Mucosa of stomach (tissue), 1 donor: ENCODE measurements at regions not wholly inside any gene's neighbourhood (a gene's known extent, or its start where the extent isn't known, plus 50 kb on each side); places are given as distances from the start of the nearest gene placed in this dataset.

Experiments used
- H3K27me3 ChIP-seq: one replicate; pipeline ENCODE4 v1.7.0; 2013; ENCODE audit warnings: mild to moderate bottlenecking, low read length; ENCODE audit not compliant: control insufficient read depth, insufficient read depth
- H3K36me3 ChIP-seq: one replicate; pipeline ENCODE4 v1.7.0; 2013; ENCODE audit warnings: low read length; ENCODE audit not compliant: control insufficient read depth, insufficient read depth
- H3K4me1 ChIP-seq: one replicate; pipeline ENCODE4 v1.7.0; 2013; ENCODE audit warnings: mild to moderate bottlenecking, low read length; ENCODE audit not compliant: control insufficient read depth, insufficient read depth
- H3K4me3 ChIP-seq: one replicate; pipeline ENCODE4 v1.7.0; 2013; ENCODE audit warnings: low read length
- H3K9ac ChIP-seq: one replicate; pipeline ENCODE4 v1.7.0; 2013; ENCODE audit warnings: mild to moderate bottlenecking, low read length, moderate library complexity
- H3K9me3 ChIP-seq: one replicate; pipeline ENCODE4 v1.7.0; 2013; ENCODE audit warnings: mild to moderate bottlenecking, low read length, moderate library complexity; ENCODE audit not compliant: control insufficient read depth
- donor health status: Pancreatic carcinoma.

DNA sequence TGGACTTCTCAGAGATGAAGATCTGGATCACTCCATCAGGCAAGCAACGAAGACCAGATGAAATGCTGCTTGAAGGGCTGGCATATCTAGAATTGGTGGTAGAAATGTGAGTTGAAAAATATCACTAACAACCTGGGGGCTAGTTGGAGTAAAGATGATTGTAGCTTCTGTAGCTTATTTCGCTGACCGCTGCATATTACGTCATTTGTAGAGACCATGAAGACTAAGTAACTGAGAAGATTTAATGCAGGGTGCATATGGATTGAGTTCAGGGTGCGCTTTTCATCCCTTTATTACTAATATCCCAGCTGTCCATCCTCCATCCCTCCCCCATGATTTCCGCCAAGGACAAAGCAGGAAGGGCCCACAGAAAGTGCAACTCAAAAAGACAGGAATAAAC, 1364.0 kb downstream of the PCDH9 start:
- Histone ChIP-seq H3K4me3 (no peak overlapping the region), H3K4me1 (no peaks in the 10 kb centered on the region), H3K36me3 (no peaks in the 10 kb centered on the region), H3K27me3 (no peaks in the 10 kb centered on the region), H3K9me3 (no peaks in the 10 kb centered on the region), H3K9ac (no peak overlapping the region)

DNA sequence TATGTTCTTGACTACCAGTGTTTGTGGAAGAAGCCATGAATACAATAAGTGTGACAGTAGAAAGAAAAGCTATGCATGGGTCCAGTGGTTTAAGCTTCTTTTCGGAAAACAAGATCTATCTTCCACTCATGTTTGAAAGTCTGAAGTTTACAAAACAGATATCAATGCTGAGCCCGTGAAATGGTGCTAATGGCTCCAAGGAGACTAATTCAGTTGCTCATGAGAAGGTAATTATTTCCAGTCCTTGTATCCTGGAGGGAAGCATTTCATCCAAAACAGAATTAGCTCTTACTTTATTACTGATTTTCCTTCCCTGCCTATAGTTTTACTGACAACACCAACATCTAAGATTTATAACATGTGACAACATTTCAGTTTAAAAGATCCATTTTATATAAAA, 1364.9 kb downstream of the PCDH9 start:
- no peaks in the 10 kb centered on the region for H3K27me3 ChIP-seq

DNA sequence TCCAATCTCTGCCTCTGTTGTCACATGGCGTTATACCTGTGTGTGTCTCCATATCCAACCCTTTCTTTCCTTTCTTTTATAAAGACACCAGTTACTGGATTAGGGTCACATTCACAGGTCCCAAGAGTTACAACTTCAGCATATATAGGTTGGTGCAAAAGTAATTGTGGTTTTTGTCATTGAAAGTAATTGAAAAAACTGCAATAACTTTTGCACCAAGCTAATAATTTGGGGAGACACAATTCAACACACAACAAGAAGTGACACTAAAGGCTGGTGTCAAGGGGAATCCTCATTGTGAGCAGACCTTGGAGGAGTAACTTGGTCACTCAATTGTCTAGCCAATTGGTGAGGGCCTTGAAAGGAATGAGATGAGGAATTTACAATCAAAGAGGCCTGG, 1366.1 kb downstream of the PCDH9 start:
- Histone ChIP-seq H3K27me3 (no peaks in the 10 kb centered on the region), H3K4me1 (no peaks in the 10 kb centered on the region), H3K9ac (no peak overlapping the region), H3K4me3 (no peak overlapping the region), H3K9me3 (no peaks in the 10 kb centered on the region), H3K36me3 (no peaks in the 10 kb centered on the region)

More for the DNA sequence above, 1364.9 kb downstream of the PCDH9 start:
- Histone ChIP-seq H3K9me3 (no peaks in the 10 kb centered on the region), H3K9ac (no peak overlapping the region), H3K36me3 (no peaks in the 10 kb centered on the region), H3K4me1 (no peaks in the 10 kb centered on the region), H3K4me3 (no peak overlapping the region)

DNA sequence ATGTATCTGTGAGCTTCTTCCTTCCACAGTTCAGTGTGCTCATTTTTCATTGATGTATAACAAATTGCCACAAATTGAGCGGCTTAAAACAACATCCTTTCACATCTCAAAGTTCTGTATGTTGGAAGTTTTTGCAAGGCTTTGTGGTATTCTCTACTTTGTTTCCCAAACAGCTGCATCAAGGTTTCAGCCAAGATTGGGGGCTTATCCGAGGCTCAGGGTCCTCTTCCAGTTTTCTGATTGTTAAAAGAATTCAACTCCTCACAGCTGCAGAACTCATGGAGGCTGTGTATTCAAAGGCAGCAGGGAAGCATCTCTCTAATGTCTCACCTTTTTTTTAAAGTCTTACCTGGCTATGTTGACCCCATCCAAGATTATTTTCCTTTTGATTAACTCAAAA, 1369.8 kb downstream of the PCDH9 start:
- Histone ChIP-seq H3K9ac (no peak overlapping the region), H3K27me3 (no peaks in the 10 kb centered on the region), H3K4me1 (no peaks in the 10 kb centered on the region), H3K4me3 (no peak overlapping the region), H3K9me3 (no peaks in the 10 kb centered on the region), H3K36me3 (no peaks in the 10 kb centered on the region)

DNA sequence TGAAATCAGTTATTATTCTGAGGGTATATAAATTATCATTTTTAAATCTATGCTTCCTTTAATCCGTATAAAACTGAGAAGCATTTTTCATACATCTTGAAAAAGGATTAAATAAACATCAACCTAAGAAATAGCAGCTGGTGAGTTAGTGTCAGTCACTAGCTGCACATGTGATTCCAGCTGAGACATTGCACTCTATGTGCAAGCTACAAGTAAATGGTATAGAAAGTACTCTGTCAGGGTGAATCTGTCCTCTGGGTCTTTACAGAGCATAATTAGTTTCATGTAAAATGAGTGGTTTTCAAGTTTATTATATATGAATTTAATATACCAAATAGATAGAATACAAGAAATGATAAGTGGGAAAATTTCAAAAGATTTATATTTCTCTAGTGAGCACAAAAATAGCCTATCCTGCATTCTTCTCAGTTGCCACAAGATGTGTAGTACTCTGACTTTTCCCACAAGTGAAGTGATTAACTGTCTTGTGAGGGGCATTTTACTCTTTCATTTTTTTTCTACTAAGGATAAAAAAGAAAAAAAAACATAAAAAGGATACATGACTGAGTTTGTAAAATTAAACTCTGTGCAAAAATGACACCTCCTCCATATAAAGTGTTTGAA, 1372.1 kb downstream of the PCDH9 start:
- H3K9me3 ChIP-seq: no peaks in the 10 kb centered on the region
- no peaks in the 10 kb centered on the region for H3K36me3 ChIP-seq
- no peak overlapping the region for H3K9ac ChIP-seq
- H3K4me1 ChIP-seq: no peaks in the 10 kb centered on the region
- H3K27me3 ChIP-seq: no peaks in the 10 kb centered on the region
- H3K4me3 ChIP-seq: no peak overlapping the region

DNA sequence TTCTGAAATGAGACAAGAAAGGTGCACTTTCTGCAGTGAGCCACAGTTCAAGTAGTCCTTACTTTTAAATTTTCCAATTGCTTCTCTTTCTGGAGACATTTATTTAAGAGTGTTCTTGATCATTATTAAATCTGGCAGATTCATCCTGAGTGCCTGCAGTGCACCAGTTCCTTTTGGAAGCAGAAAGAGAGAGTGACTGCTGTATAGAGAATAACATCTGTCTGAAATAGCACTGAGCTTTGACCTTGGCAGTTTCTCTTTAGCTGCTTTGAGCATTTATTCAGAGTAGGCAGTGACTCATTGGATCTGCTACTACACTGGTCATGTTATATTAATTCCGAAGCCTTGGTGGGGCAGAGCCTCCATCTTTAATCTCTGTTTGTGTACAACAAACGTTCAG, 1373.7 kb downstream of the PCDH9 start:
- Histone ChIP-seq H3K4me1 (no peaks in the 10 kb centered on the region), H3K27me3 (no peaks in the 10 kb centered on the region), H3K9ac (no peak overlapping the region), H3K4me3 (no peak overlapping the region), H3K9me3 (no peaks in the 10 kb centered on the region), H3K36me3 (no peaks in the 10 kb centered on the region)

DNA sequence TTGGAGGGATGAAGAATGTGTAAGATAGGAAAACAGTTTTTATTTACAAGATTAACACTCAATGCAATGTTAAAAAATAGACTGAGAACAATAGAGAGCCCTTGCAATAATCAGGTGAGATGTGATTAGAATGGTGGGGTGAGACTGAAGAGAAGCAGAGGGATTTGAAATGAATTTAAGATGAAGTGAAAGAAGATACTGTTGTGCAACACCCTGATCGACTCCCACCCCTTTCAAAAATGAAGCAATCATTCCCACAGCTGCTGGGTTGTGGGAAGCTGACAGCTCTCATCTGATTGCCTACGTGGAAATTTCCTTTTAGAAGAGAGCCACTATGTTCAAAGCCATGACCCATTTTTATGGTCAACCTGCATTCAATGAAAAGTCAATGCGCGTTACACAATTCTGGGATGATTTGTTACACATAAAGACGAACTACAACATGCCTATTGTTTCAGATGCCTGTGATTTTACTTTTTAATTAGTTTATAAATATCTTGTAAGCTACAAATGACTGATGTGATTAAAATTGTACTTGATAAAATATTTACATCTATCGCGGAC, 1374.8 kb downstream of the PCDH9 start:
- no peaks in the 10 kb centered on the region for H3K36me3 ChIP-seq
- no peak overlapping the region for H3K9ac ChIP-seq
- no peaks in the 10 kb centered on the region for H3K27me3 ChIP-seq
- no peaks in the 10 kb centered on the region for H3K4me1 ChIP-seq
- no peak overlapping the region for H3K4me3 ChIP-seq
- no peaks in the 10 kb centered on the region for H3K9me3 ChIP-seq

DNA sequence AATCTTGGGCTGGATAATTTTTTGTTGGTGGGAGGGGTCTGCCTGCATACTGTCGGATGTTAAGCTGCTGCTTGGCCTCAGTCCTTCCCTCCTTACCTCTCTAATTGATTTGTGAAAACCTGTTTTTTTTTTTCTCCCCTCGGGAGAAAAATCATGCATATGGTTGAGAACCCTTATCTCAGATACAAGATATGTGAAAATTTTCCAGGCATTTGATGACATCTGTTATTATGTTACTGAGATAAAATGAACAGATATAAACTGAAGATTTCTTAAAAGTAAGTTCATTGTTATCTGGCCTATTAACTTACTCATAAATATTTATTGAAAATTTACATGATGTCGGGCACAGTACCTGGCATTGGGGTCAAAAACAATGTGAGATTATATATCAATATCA, 1375.7 kb downstream of the PCDH9 start:
- no peaks in the 10 kb centered on the region for H3K36me3 ChIP-seq
- no peak overlapping the region for H3K4me3 ChIP-seq
- H3K9me3 ChIP-seq: no peaks in the 10 kb centered on the region
- no peaks in the 10 kb centered on the region for H3K27me3 ChIP-seq
- H3K9ac ChIP-seq: no peak overlapping the region
- no peaks in the 10 kb centered on the region for H3K4me1 ChIP-seq

DNA sequence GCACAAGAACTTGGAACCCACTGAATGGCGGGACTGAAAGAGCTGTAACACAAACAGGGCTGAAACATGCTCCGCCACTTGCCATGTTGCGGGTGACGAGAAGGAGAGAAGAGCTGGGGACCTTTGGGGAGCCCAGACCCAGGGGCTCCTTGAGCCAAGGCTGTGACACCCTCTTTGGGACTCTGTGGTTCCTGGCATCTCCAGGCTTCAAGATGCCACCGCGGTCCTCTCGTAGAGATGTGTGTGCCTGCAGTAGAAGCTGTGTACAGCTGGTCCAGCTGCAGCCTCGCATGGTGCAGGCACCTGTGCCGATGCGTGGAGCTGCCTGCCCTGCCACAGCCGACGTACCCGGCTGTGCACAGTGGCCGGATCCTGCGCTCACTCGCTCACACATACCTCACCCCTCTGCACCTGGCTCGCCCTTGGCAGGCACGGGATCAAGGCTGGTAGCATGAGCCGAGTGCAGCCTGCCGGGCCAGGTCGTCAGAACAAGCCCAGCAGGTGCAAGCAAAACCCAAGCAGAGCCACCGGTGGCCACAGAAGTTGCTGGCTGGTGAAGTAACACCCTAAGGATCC, 1385.8 kb downstream of the PCDH9 start:
- no peaks in the 10 kb centered on the region for H3K27me3 ChIP-seq
- no peak overlapping the region for H3K4me3 ChIP-seq

DNA sequence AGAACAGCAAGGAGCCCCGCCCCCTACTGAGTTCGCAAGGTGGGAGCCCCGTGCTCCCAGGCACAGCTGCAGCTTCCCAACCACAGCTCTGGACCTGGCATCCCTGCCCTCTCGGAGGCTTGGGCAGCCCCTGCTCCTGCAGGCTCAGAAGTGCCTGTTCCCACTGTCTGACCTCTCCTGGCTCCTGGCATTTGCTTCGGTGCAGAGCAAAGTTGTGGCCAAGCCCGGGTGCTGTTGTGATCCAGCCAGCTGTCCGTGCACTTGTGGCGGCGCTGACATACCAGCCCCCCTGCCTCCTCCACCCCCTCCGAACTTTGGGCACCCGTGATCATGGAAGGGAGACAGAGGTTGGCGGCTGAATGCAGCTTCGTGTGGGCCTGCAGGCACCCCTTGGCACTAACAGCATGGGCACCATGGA, 1386.8 kb downstream of the PCDH9 start:
- Histone ChIP-seq H3K36me3 (no peaks in the 10 kb centered on the region), H3K9me3 (no peaks in the 10 kb centered on the region), H3K27me3 (no peaks in the 10 kb centered on the region)

More for the DNA sequence above, 1385.8 kb downstream of the PCDH9 start:
- H3K4me1 ChIP-seq: no peaks in the 10 kb centered on the region
- H3K36me3 ChIP-seq: no peaks in the 10 kb centered on the region
- H3K9me3 ChIP-seq: no peaks in the 10 kb centered on the region
- no peak overlapping the region for H3K9ac ChIP-seq

DNA sequence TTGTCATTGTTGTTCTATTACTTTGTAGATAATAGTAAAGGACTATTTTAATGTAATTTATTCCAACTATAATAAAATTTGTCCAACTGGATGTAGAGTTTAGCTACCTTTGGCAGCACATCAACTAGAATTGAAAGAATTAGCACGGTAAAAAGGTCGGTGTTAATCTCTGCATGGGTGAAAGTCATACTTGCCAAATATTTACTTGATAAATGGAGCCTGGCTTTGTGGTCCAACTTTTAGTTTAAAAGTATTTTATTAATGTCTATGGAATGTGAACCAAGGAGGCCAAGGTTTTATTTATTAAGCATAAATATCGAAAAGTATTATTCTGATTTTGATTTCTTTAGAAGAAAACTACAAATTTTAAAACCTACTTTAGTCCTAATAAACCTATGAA, 1389.0 kb downstream of the PCDH9 start:
- Histone ChIP-seq H3K9ac (no peak overlapping the region), H3K36me3 (no peaks in the 10 kb centered on the region), H3K4me1 (no peaks in the 10 kb centered on the region), H3K9me3 (no peaks in the 10 kb centered on the region), H3K4me3 (no peak overlapping the region), H3K27me3 (no peaks in the 10 kb centered on the region)

More for the DNA sequence above, 1386.8 kb downstream of the PCDH9 start:
- Histone ChIP-seq H3K4me3 (no peak overlapping the region), H3K9ac (no peak overlapping the region), H3K4me1 (no peaks in the 10 kb centered on the region)

DNA sequence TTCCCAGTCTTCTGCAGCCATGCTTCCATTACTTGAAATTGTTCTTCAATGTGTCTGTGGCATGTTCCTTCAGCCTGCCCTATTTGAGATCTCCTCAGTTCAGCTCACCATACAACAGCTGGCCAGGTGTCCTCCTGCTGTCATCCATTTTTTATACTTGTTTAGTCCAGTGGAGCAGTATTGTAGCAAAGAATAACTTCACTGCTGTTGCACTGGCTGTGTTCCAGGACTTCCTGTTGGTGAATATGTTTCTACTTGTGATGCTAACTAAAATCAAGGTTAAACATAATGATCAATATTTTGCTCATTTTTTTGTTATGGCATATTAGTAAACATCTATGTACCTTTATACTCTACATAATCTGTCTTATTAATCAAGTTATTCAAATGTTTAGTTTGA, 1394.1 kb downstream of the PCDH9 start:
- H3K27me3 ChIP-seq: no peaks in the 10 kb centered on the region
- no peak overlapping the region for H3K4me3 ChIP-seq
- no peaks in the 10 kb centered on the region for H3K9me3 ChIP-seq
- no peaks in the 10 kb centered on the region for H3K4me1 ChIP-seq
- no peaks in the 10 kb centered on the region for H3K36me3 ChIP-seq
- no peak overlapping the region for H3K9ac ChIP-seq
